NCI-H1105 (cell line): ENCODE measurements at regions not wholly inside any gene's neighbourhood (a gene's known extent, or its start where the extent isn't known, plus 50 kb on each side); places are given as distances from the start of the nearest gene placed in this dataset.
"Not testable (repeated sequence)": the region's sequence is repeated elsewhere in the genome, so short reads cannot be mapped to it uniquely, and the experiment has no call there.

ENCODE experiments used
- DNase-seq: peaks from one replicate; lab custom pipeline; 2025; lab: John Stamatoyannopoulos, UW

GRCh38 chr3:5476403-5476802, 288.9 kb downstream of the EDEM1 start:
- no peak for DNase-seq

DNA sequence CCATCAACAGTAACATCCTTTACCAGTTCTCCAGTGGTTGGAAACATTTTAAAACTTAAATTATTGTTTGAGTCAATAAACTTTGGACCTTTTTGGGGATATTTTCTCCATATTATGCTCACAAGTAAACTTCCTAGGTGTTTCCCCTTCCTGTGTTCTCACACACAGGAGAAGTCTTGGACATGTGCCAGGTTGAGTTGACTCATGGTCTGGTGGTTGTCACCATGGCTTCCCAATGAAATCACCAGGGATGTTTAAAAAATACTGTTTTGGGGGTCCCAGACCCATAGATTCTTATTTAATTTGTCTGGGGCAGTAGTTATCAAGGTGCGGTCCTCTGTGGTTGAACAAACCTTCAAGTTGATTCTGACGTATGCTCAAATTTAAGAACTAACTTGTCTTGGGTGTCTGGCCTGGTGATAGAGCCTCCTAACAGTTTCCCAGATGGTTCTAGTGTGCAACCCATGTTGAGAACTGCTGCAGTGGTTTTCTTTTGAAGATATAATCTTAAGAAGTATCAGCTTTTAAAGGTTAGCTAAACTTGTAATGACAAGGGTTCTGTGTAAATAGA, 291.8 kb downstream of the EDEM1 start:
- no peak for DNase-seq

- no peak for DNase-seq
Measured at GRCh38 chr3:5480190-5480589, 292.7 kb downstream of the EDEM1 start.

DNA sequence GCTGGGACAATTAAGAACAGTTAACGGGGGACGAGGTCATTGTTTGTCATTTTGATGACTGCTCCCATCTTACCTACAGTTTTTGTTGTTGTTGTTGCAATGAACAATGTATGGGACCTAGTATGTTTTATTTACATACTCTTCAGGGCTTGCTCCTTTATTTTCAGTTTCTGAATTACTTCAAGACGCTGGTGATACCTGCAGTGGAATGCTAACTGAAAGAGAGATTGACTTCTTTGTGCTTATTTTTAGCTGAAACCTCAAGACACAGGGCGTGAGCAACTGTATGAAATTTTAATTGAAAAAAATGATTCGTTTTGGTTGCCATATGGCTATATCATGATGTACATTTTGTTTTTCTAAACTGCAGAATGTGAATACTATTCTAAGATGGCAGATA, 297.9 kb downstream of the EDEM1 start:
- DNase-seq: no peak

GRCh38 chr3:5488771-5489170, 301.3 kb downstream of the EDEM1 start:
- DNase-seq: no peak

DNA sequence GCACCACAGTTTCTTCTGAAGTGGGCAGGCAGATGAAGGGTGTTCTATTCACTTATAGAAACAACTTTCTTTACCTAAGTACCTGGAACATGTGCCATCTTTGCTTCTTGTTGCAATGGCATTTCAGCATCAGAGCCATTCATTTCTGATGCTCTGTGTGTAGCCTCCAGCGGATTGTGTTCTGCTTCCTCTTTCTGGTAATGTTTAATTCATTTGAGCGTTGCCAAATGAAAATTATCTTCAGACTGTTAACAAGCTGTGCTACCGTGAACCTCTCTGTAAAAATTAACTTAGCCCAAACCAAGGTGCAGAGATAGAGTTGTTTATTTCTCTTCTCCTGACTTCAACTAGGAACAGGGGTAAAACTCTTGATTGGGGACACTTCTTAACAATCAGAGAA, 302.0 kb downstream of the EDEM1 start:
- no peak for DNase-seq

GRCh38 chr3:5494905-5495519, 307.5 kb downstream of the EDEM1 start:
- no peak for DNase-seq

GRCh38 chr3:5497497-5497896, 310.0 kb downstream of the EDEM1 start:
- no peak for DNase-seq

DNA sequence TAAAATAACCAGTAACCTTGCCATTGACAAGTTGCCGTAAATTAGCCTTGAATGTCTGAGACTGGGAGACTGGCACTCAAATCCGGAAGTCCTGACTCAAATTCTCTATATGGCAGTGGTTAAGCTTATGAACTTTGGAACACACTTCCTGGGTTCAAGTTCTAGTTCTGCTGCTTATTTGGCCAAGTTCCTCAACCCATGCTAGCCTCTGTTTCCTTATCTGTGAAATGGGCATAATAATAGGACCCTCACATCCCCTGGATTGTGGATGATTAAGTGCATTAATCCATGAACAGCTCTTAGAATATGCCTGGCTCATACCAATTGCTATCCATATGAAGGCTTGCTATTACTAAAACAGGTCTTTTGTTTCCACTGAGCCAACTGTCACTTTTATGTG, 311.5 kb downstream of the EDEM1 start:
- DNase-seq: no peak

DNA sequence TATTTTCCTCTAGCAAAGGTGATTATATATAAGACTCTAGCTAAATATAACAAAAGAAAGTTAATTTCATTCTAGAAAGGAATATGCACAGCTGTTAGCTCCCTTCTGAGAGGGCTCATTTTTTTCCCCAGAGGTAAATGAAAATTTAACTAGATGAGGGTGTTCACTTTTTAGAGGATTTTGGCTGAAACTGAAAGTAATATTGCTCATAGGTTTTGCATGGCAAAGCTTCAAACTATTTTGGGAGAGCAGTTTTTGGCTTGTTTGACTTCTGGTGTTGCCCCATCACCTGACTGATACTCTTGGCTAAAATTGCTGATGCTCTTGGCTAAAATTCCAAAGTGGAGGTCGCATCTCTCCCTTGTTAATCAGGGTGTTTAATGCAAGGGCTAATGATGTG, 311.9 kb downstream of the EDEM1 start:
- DNase-seq: no peak

GRCh38 chr3:5503136-5503535, 315.6 kb downstream of the EDEM1 start:
- DNase-seq: no peak

- no peak for DNase-seq
Measured at GRCh38 chr3:5504135-5504534, 316.6 kb downstream of the EDEM1 start.

- no peak for DNase-seq
Measured at GRCh38 chr3:5505163-5505562, 317.7 kb downstream of the EDEM1 start.

DNA sequence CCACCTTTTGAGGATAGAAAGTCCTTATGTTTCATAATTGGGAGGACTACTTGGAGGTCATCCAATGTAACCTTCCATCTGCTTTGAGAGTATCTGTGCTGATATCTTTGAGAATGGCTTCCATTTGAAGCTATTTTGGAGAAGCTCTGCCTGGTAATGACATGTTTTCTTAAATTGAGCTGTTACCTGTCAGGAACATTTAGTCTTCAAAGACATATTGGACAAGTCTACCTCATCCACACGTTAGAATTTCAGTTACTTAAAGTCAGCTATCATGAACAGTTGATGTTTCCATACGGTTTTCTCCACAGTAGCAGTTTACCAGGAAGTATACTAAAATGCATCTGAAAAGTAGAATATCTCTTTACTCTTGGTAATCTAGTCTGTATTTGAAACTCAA, 318.5 kb downstream of the EDEM1 start:
- no peak for DNase-seq

DNA sequence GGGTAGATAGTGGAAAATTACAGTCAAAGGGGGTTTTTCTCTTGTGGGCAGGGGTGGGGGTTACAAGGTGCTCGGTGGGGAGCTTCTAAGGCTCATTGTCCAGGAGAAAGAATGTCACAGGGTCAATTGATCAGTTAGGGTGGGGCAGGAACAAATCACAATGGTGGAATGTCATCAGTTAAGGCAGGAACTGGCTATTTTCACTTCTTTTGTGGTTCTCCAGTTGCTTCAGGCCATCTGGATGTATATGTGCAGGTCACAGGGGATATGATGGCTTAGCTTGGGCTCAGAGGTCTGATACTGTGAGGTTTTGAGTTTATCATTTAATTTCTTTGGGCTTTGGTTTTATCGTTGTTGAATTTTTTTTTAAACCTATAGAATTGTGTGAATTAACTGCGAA, 321.4 kb downstream of the EDEM1 start:
- DNase-seq: not testable (repeated sequence)

DNA sequence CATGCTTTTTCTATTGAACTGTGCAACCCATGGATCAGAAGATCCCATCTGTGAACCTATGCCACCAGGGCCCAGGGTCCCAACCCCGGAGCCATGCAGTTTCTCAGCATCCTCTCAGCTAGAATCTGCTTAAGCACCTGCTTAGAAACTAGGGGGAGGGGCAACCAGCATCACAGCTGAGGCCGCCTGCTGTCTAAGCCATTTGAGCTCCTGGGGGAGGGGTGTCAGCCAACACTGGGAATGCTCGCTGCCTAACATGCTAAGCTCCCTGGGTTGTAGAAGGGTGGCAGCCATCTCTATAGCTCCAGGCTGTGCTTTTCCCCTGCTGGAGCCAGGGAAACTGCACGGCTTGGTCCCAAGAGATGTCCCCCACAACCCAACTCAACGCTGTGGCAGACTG, 322.8 kb downstream of the EDEM1 start:
- no peak for DNase-seq

GRCh38 chr3:5517921-5518320, 330.4 kb downstream of the EDEM1 start:
- no peak for DNase-seq

DNA sequence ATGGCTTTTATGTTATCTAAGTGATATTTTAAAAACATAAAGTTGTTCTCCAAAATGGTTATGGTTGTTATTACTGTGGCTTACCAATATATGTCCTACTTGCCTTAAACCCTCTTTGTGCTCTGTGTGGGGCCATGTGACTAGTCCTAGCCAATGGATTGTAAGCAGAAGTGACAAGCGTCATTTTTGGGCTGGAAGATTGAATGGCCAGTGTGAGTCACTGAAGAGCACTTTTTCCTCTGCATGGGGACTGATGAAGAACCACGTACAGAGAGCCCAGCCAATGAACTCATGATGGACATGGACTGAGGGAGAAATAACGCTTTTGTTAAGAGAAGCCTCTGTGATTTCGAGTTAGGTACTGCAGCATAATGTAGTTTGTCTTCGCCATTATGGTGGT, 332.7 kb downstream of the EDEM1 start:
- no peak for DNase-seq

DNA sequence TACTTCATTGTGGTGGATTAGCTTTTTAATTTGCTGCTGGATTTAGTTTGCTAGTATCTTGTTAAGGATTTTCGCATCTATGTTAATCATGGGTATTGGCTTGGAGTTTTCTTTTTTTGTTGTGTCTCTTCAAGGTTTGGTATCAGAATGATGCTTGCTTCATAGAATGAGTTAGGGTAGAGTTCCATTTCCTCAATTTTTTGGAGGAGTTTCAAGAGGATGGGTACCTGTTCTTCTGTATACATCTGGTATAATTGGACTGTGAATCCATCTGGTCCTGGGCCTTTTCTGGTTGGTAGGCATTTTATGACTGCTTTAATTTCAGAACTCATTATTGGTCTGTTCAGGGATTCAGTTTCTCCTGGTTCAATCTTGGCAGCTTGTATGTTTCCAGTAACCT, 335.6 kb downstream of the EDEM1 start:
- no peak for DNase-seq

GRCh38 chr3:5531039-5531438, 343.5 kb downstream of the EDEM1 start:
- DNase-seq: no peak

GRCh38 chr3:5531741-5532290, 344.3 kb downstream of the EDEM1 start:
- DNase-seq: no peak

DNA sequence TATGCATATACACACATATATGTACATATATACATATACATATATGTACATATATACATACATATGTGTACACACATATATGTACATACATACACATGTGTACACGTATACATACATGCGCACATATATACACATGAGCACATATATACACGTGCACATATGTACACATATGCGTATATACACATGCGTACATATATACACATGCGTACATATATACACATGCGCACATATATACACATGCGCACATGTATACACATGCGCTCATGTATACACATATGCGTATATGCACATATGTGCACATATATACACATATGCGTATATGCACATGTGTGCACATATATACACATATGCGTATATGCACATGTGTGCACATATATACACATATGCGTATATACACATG, 353.0 kb downstream of the EDEM1 start:
- DNase-seq: no peak

DNA sequence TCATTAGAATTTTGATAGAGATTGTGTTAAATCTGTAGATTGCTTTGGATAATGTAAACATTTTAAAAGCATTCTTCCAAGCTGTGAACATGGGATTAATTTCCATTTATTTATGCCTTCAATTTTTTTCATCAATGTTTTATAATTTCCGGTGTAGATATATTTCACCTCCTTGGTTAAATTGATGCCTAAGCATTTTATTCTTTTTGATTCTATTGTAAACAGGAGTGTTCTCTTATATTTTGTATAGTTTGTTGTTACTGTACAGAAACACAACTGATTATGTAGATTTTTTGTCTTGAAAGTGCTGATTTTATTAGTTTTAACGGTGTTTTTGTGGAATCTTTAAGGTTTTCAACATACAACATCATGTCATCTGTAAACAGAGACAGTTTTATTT, 355.0 kb downstream of the EDEM1 start:
- DNase-seq: no peak

DNA sequence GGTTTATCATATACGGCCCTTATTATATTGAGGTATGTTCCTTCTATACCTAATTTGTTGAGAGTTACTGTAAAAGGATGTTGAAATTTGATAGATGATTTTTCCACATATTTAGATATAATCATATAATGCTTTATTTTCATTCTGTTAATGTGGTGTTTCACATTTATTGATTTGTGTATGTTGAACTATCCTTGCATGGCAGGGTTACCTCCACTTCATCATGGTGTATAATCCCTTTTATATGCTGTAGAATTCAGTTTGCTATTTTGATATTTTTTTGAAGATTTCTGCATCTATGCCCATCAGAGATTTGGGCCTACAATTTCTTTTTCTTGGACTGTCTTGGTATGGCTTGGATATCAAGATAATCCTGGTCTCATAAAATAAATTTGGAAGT, 355.5 kb downstream of the EDEM1 start:
- DNase-seq: no peak
